GM19395 (cell line): ENCODE measurements at regions not wholly inside any gene's neighbourhood (a gene's known extent, or its start where the extent isn't known, plus 50 kb on each side); places are given as distances from the start of the nearest gene placed in this dataset.
"Not testable (repeated sequence)": the region's sequence is repeated elsewhere in the genome, so short reads cannot be mapped to it uniquely, and the experiment has no call there.

ENCODE experiments used
- ATAC-seq: cut with Tn5 transposase; IDR thresholded peaks from one replicate; pipeline ENCODE4 v1.9.1; 2021; ENCODE audit warnings: mild to moderate bottlenecking, moderate library complexity; ENCODE audit not compliant: unreplicated experiment

- no peak for ATAC-seq
Measured at GRCh38 chr10:7070950-7071349, 339.9 kb downstream of the SFMBT2 start.

GRCh38 chr10:7069706-7070105 is 341.1 kb downstream of the SFMBT2 start:
- no peak for ATAC-seq

GRCh38 chr10:7056216-7056615 is 354.6 kb downstream of the SFMBT2 start:
- no peak for ATAC-seq

GRCh38 chr10:7054915-7055314 is 355.9 kb downstream of the SFMBT2 start:
- ATAC-seq = no peak

- ATAC-seq = no peak
Measured at GRCh38 chr10:7053195-7053594, 357.6 kb downstream of the SFMBT2 start.

GRCh38 chr10:7050024-7050423 is 360.8 kb downstream of the SFMBT2 start:
- ATAC-seq = not testable (repeated sequence)

GRCh38 chr10:7048061-7048460 is 362.8 kb downstream of the SFMBT2 start:
- no peak for ATAC-seq

DNA sequence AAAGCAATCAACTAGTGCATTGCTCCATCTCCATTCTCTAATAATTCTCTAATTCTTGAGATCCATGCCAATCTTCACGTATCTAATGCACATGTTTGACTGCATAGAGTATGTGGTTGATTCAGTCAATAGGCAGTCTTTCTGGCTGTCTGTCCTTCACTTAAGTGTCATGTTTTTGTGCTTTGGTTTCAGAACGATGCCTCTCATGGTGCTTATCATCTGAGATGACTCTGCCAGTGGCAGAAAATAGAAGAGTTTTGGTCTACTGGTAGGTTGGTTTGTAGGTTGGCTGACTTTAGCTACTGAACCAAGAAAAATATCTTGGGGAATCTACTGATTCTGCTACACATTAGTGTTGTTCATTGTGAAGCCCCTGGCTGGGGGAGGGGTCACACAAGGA is 364.2 kb downstream of the SFMBT2 start:
- ATAC-seq = peak; percentile 69

- ATAC-seq = peak; percentile 83
Measured at GRCh38 chr10:7045891-7046599, 364.8 kb downstream of the SFMBT2 start.

- ATAC-seq = no peak
Measured at GRCh38 chr10:7043055-7043653, 367.7 kb downstream of the SFMBT2 start.

DNA sequence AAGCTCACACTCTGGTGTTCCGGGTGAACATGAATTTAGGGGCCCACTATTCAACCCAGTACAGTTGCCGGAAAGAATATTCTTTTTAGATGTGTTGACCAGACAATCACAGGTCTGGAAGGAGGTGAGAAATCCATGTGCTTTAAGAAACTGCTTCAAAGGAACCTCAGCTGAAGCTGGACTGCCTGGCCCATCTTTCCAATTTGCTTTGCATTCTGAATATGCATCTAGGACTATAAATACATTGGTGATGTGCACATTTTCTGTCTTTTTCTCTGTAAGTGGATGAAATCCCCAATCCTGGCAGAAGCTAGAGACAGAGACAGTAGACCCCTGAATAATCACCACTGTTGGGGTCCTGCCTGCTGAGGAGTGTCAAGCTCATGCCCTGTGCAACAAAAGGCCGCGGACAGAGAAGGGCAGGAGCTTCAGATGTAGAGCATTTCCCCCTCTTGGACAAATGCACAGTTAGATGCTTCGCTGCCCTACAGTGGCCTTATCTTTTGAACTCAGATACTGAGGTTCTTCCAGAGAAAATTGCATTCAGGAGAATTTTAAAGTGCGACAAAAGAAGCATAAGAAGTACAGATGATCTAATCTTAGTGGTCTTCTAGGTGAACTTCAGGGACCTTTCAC is 368.3 kb downstream of the SFMBT2 start:
- ATAC-seq = no peak

DNA sequence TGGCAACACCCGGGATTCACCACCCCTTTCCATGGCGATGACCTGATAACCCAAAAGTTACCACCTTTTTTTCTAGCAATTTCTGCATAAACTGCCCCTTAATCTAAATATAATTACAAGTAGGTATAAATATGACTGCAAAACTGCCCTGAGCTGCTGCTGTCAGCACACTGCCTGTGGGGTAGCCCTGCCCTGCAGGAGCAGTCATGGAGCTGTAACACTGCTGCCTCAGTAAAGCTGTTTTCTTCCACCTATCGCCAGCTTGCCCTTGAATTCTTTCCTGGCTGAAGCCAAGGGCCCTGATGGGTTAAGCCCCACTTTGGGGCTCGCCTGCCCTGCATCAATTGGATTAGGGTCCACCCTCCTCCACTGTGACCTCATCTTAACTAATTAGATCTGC is 368.8 kb downstream of the SFMBT2 start:
- ATAC-seq = no peak

DNA sequence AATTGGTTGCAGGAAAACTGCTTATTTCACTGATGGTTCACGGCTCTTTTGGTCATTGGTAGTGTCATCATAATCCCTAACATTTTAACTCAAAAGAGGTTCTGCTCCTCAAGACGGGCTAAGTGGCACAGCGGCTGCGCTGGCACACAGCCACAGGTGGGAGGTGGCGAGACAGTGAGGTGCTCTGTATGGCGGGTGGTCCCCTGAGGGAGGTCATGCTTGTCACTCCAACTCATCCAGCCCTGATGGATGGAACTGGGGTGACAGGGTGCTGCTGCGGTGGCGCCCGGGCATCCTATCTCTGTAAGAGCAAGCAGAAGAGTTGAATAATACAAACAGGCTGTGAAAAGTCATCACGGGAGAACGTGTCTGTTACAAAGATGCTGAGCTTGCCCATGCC is 370.2 kb downstream of the SFMBT2 start:
- ATAC-seq = no peak

- ATAC-seq = no peak
Measured at GRCh38 chr10:7039859-7040258, 371.0 kb downstream of the SFMBT2 start.

DNA sequence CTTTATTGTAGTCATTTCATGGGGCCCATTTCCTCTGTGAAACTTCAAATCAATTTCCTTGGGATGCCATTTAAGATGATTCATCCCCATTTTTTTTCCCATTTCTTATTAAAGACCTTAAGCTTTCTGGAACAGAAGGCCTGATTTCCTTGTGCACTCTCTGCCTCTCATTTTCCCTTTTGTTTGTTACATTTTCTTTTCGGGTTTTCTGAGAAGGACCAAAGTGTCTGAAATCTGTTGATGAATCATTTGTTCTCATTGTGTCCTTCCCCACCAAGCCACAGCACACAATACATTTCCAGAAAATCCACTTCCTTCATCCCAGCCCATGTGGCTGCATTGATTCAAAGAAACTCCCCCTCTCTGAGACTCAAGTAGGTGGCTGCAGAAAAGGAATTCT is 372.4 kb downstream of the SFMBT2 start:
- no peak for ATAC-seq

DNA sequence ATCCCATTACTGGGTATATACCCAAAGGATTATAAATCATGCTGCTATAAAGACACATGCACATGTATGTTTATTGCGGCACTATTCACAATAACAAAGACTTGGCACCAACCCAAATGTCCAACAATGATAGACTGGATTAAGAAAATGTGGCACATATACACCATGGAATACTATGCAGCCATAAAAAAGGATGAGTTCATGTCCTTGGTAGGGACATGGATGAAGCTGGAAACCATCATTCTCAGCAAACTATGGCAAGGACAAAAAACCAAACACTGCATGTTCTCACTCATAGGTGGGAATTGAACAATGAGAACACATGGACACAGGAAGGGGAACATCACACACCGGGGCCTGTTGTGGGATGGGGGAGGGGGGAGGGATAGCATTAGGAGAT is 373.4 kb downstream of the SFMBT2 start:
- ATAC-seq = not testable (repeated sequence)

- no peak for ATAC-seq
Measured at GRCh38 chr10:7036951-7037350, 373.9 kb downstream of the SFMBT2 start.

DNA sequence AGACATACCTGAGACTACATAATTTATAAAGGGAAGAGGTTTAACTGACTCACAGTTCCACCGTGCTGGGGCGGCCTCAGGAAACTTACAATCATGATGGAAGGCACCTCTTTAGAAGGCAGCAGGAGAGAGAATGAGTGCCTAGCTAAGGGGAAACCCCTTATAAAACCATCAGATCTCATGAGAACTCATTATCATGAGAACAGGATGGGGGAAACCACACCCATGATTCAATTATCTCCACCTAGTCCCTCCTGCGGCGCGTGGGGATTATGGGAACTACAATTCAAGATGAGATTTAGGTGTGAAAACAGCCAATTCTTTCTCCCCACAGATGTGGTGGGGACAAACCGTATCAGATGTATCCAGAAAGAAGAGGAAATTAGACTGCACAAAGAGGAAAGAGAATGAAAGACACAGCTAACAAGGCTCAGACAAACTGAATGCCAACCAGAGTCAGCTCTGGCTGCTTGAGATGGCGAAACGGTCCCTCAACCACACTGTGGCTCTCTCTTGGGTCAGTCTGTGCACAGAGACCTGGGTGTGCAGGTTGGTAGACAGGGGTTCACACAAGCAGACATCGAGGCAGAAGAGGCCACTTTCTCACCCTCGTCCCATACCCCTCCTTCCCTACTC is 375.6 kb downstream of the SFMBT2 start:
- no peak for ATAC-seq

GRCh38 chr10:7033031-7033430 is 377.8 kb downstream of the SFMBT2 start:
- ATAC-seq = no peak

DNA sequence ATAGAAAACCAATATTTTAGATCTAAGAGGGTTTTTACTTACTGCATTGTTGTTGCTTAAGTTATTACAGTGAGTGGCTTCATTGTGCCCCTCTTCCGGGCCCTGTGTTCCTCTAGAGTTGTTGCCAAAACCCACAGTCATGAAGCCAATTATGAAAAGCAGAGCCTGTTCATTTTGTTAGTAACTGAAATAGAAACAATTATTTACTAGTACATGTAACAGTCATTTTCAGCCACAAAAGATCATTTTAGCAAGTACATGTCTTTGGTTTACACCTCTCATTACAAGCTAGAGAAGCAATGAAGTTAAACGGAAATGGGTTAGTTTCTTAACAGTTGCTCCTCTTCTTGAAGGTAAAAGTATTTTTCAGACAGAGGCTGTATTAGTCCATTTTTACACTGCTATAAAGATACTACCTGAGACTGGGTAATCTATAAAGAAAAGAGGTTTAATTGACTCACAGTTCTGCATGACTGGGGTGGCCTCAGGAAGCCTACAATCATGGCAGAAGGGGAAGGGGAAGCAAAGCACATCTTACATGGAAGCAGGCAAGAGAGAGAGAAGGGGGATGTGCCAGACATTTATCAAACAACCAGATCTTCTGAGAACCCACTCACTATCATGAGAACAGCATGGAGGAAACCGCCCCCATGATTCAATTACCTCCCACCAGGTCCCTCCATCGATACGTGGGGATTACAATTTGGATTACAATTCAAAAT is 380.5 kb downstream of the SFMBT2 start:
- no peak for ATAC-seq

GRCh38 chr10:7029672-7030071 is 381.2 kb downstream of the SFMBT2 start:
- no peak for ATAC-seq
